Adrenal gland (tissue), 9 donors: ENCODE measurements at regions not wholly inside any gene's neighbourhood (a gene's known extent, or its start where the extent isn't known, plus 50 kb on each side); places are given as distances from the start of the nearest gene placed in this dataset.

Source experiments
- DNase-seq, 7 donors: peaks; one replicate each; pipeline ENCODE4 v3.0.0-alpha.2; 2019 to 2020
- H3K27ac ChIP-seq, 5 donors: fragments of 200-600 bp; sonication (generic) in 4 of 5; 1 replicate in 3 of 5; 2 replicates in 2 of 5; pipeline versions ENCODE4 v1.5.1 to v1.8.0; 2016 to 2020; ENCODE audit warnings: mild to moderate bottlenecking in 1 of 5
- H3K27me3 ChIP-seq: fragments of 200-600 bp; 2 replicates; pipeline ENCODE4 v1.8.0; 2021
- H3K36me3 ChIP-seq, 2 donors: fragments of 200-600 bp; replicated peaks in 1 of 2; 1 replicate in 1 of 2; 2 replicates in 1 of 2; pipeline versions ENCODE4 v1.5.1 to v1.8.0; 2018 to 2022
- H3K4me1 ChIP-seq, 2 donors: fragments of 200-600 bp; replicated peaks in 1 of 2; 1 replicate in 1 of 2; 2 replicates in 1 of 2; pipeline versions ENCODE4 v1.5.1 to v1.8.0; 2018 to 2021
- H3K4me3 ChIP-seq, 4 donors: fragments of 200-600 bp; sonication (generic) in 3 of 4; one replicate each; pipeline ENCODE4 v1.5.1; 2016 to 2018
- H3K9me3 ChIP-seq, 3 donors: fragments of 200-600 bp; sonication (generic) in 1 of 3; replicated peaks in 1 of 3; 1 replicate in 2 of 3; 2 replicates in 1 of 3; pipeline versions ENCODE4 v1.5.1 to v1.8.0; 2016 to 2021
- POLR2A ChIP-seq, 2 donors: fragments of 450-650 bp; IDR thresholded peaks; one replicate each; pipeline ENCODE4 v1.6.1; 2017; ENCODE audit warnings: antibody characterized with exemption in 2 of 2, mild to moderate bottlenecking in 2 of 2, moderate library complexity in 1 of 2
- WGBS, 4 donors: extraction: QIAGEN DNeasy Blood & Tissue Kit in 2 of 4; methylation state at CpG; one replicate each; pipeline versions ENCODE4 v1.1.5 to v1.1.7; 2013 to 2017; 5-methylcytosine and 5-hydroxymethylcytosine counted together
- intact Hi-C, 2 donors: fragments of 100-400 bp; cut with DNase I; formaldehyde crosslinking; loops; one replicate each; pipeline versions ENCODE4 v1.14.1 to v1.15.0; 2022 to 2023
- TF ChIP-seq, protein P1 (sequence below), 6 experiments: fragments of 450-650 bp in 4 of 6; fragments of 200-600 bp in 2 of 6; sonication (generic) in 1 of 6; IDR thresholded peaks; 1 replicate in 5 of 6; 2 replicates in 1 of 6; pipeline versions ENCODE4 v1.5.1 to v1.8.0; 2016 to 2021; ENCODE audit warnings: antibody characterized with exemption in 6 of 6, mild to moderate bottlenecking in 2 of 6, moderate library complexity in 1 of 6
- donor health status: healthy with polysubstance abuse.
- donor health status: Bipolar disorder and iron deficiency.
- donor health status: DM: yes; HTN: yes; CAD: no.
- donor health status: DM: no; HTN: no; CAD: no.
- donor health status: DM: no; HTN: no; CAD: no.

GRCh38 chr2:215653344-215654030 lies 217.6 kb upstream of the FN1 start:
- no peak overlapping the region for H3K4me3 ChIP-seq
- intact Hi-C loops, result no loop called here
- H3K4me1 ChIP-seq, result no peaks in the 10 kb centered on the region
- DNase-seq, result no peak
- no peaks in the 10 kb centered on the region for H3K36me3 ChIP-seq
- H3K27ac ChIP-seq, result no peak overlapping the region
- TF ChIP-seq POLR2A (IDR thresholded peaks at IDR 0.05), result no peak
- TF ChIP-seq, protein P1, sequence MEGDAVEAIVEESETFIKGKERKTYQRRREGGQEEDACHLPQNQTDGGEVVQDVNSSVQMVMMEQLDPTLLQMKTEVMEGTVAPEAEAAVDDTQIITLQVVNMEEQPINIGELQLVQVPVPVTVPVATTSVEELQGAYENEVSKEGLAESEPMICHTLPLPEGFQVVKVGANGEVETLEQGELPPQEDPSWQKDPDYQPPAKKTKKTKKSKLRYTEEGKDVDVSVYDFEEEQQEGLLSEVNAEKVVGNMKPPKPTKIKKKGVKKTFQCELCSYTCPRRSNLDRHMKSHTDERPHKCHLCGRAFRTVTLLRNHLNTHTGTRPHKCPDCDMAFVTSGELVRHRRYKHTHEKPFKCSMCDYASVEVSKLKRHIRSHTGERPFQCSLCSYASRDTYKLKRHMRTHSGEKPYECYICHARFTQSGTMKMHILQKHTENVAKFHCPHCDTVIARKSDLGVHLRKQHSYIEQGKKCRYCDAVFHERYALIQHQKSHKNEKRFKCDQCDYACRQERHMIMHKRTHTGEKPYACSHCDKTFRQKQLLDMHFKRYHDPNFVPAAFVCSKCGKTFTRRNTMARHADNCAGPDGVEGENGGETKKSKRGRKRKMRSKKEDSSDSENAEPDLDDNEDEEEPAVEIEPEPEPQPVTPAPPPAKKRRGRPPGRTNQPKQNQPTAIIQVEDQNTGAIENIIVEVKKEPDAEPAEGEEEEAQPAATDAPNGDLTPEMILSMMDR (IDR thresholded peaks at IDR 0.05), result no peak
- no peaks in the 10 kb centered on the region for H3K27me3 ChIP-seq
- 38 to 70% (median 68%) methylated on average over 4 of the region's 4 CpGs for WGBS, 4 donors
- no peaks in the 10 kb centered on the region for H3K9me3 ChIP-seq

DNA sequence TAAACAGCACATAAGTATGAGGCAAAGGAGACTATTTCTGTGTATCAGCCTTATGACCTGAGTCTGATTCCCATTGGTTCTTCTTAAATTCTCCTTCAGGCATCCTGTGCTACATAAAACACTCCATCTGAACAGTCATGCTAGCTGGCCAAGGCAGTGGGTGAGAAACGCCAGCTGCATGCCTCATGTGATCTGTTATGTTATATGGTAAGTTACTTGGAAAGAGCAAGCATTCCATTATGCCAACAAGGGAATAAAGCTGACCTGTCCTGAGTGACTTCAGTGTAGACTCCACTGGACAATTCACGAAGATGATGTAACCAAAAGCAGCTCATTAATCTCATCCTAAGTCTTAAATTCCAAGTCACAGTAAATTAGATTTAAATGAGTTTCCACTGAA lies 216.5 kb upstream of the FN1 start:
- Histone ChIP-seq H3K27ac (no peak overlapping the region), H3K27me3 (no peaks in the 10 kb centered on the region), H3K4me3 (no peak overlapping the region), H3K9me3 (no peaks in the 10 kb centered on the region), H3K36me3 (no peaks in the 10 kb centered on the region), H3K4me1 (no peaks in the 10 kb centered on the region)
- TF ChIP-seq POLR2A (IDR thresholded peaks at IDR 0.05), result no peak
- TF ChIP-seq, protein P1 (IDR thresholded peaks at IDR 0.05), result no peak
- WGBS, 4 donors, result 75 to 82% (median 77%) methylated on average over 2 of the region's 2 CpGs
- intact Hi-C loops, result no loop called here
- no peak for DNase-seq

DNA sequence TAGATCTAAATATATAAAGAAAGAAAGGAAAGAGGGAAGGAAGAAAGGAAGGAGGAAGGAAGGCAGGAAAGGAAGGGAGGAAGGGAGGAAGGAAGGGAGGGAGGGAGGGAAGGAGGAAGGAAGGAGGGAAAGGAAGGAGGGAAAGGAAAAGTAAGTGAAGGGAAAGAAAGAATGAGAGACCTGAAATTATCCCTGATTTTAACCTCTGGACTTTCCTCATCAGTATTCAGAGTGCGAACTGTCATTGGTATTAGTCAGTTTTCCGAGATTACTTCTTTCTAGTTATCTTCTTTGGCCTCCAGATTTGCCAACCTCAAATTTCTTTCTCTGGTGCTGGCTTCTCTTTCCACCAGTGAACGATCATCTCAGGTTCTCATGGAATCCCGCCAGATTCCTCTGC lies 215.5 kb upstream of the FN1 start:
- no peak overlapping the region for H3K4me3 ChIP-seq
- H3K36me3 ChIP-seq, result no peaks in the 10 kb centered on the region
- WGBS, 4 donors, result 87 to 96% (median 92%) methylated on average over 4 of the region's 4 CpGs
- no peaks in the 10 kb centered on the region for H3K9me3 ChIP-seq
- no peak for DNase-seq
- no peaks in the 10 kb centered on the region for H3K4me1 ChIP-seq
- H3K27me3 ChIP-seq, result no peaks in the 10 kb centered on the region
- intact Hi-C loops, result no loop called here
- TF ChIP-seq POLR2A (IDR thresholded peaks at IDR 0.05), result no peak
- TF ChIP-seq, protein P1 (IDR thresholded peaks at IDR 0.05), result no peak
- H3K27ac ChIP-seq, result no peak overlapping the region

DNA sequence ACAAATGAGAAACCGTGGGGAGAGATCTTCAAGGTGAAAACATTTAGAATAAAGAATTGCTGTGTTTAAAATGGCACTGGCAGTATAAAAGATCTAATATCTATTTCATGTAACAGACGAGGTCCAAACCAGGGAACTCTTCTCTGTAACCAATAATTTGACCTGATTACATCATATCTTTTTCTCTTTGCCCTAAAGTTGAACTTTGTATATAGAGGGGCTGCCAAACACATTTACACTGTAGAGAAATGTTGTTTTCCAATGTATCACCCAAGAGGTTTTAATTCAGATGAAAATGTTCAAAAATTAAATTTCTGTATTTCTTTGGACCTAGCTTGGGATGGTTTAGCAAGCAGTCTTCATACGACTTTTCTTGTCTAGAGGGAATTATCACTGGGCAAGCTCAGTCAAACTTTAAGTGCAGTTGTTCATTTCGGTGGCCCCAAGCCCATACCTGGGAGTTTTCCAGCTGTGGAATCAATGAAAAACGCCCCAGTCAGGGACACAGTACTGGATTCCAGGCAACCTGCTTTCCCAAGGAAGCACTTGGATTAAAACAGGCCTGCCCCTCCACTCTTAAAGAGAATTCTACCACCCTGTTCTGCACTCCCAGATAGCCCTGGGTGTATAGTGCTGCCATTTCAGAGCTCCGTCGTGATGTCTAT lies 208.5 kb upstream of the FN1 start:
- TF ChIP-seq, protein P1 (IDR thresholded peaks at IDR 0.05), result no peak
- TF ChIP-seq POLR2A (IDR thresholded peaks at IDR 0.05), result no peak
- intact Hi-C loops, result no loop called here
- H3K27ac ChIP-seq, result no peak overlapping the region
- H3K4me3 ChIP-seq, result no peak overlapping the region
- no peaks in the 10 kb centered on the region for H3K36me3 ChIP-seq
- H3K9me3 ChIP-seq, result no peaks in the 10 kb centered on the region
- DNase-seq, result no peak
- H3K4me1 ChIP-seq, result no peaks in the 10 kb centered on the region
- H3K27me3 ChIP-seq, result no peaks in the 10 kb centered on the region
- 77 to 90% (median 84%) methylated on average over 7 of the region's 7 CpGs for WGBS, 4 donors
